GM23248 (cell line): ENCODE measurements at regions not wholly inside any gene's neighbourhood (a gene's known extent, or its start where the extent isn't known, plus 50 kb on each side); places are given as distances from the start of the nearest gene placed in this dataset.

ENCODE experiments used
- EZH2 ChIP-seq: fragments of 200-600 bp; sonication (generic); IDR thresholded peaks from 2 replicates; pipeline ENCODE4 v1.6.1; 2018; ENCODE audit warnings: antibody characterized with exemption, mild to moderate bottlenecking; ENCODE audit not compliant: insufficient read depth, poor library complexity, severe bottlenecking
- EZH2phosphoT487 ChIP-seq: fragments of 200-600 bp; sonication (generic); IDR thresholded peaks from 2 replicates; pipeline ENCODE4 v1.6.1; 2018; ENCODE audit warnings: antibody characterized with exemption, moderate library complexity, mild to moderate bottlenecking, low read depth; ENCODE audit not compliant: insufficient read depth

DNA sequence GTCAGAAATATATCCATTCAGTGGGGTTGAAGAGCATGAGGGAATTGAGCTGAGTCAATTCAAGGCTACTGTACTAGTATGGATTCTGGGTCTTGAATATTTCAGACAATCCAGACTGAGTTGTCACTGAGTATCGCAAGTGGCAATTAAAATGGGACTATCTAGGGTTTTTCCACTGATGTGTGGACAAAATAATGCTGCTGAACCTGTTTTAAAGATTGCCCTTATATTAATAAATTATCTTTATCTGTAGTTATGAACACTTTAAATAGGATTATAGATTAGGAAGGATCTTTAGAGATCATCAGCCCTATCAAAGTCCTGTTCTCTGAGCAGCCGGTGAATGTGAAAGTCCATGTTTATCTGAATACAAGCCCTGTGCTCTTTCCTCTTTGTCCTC, 478.3 kb upstream of the KIRREL3 start:
- TF ChIP-seq EZH2phosphoT487 (no peak), EZH2 (no peak)
